Activated naive CD4-positive, alpha-beta T cell treated with anti-CD3 and anti-CD28 coated beads, Interleukin-2, amount 50 U/mL, for 24 hours (primary cell): ENCODE measurements at regions not wholly inside any gene's neighbourhood (a gene's known extent, or its start where the extent isn't known, plus 50 kb on each side); places are given as distances from the start of the nearest gene placed in this dataset.

Source experiments
- H3K27ac Mint-ChIP-seq: one replicate; pipeline ENCODE4 v1.8.0; 2021; ENCODE audit warnings: mild to moderate bottlenecking, mixed read lengths
- H3K27me3 Mint-ChIP-seq: one replicate; pipeline ENCODE4 v1.8.0; 2021; ENCODE audit warnings: mixed read lengths
- H3K36me3 Mint-ChIP-seq: one replicate; pipeline ENCODE4 v1.8.0; 2021; ENCODE audit warnings: mixed read lengths
- H3K4me1 Mint-ChIP-seq: one replicate; pipeline ENCODE4 v1.8.0; 2021; ENCODE audit warnings: mixed read lengths
- H3K4me3 Mint-ChIP-seq: one replicate; pipeline ENCODE4 v1.8.0; 2021; ENCODE audit warnings: mild to moderate bottlenecking, mixed read lengths
- H3K9me3 Mint-ChIP-seq: one replicate; pipeline ENCODE4 v1.8.0; 2021; ENCODE audit warnings: mixed read lengths

DNA sequence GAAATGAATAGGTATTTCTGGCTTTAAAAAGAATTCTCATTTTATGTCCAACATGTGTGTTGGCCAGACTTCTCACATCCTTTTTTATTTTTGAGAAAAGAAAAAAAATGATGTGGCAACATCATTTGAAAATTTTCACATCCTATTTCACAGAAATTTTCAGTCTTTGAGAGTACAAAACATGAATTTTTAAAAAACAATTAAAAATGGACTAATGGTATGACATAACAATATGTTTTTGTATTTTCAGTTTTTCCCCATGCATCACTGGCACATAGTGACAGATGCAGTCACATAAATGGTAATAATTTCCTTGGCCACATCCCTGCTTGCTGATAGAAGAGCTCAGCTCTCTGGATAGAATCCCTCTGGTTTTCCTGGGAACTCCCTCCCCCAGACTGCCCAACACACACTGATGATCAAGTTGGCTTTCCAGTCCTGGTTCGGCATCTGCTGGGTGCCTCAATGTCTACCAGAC, 188.5 kb upstream of the AGR3 start:
- no peaks in the 10 kb centered on the region for H3K36me3 Mint-ChIP-seq
- H3K9me3 Mint-ChIP-seq = no peaks in the 10 kb centered on the region
- no peak overlapping the region for H3K27ac Mint-ChIP-seq
- no peak overlapping the region for H3K4me3 Mint-ChIP-seq
- no peaks in the 10 kb centered on the region for H3K4me1 Mint-ChIP-seq
- H3K27me3 Mint-ChIP-seq = no peaks in the 10 kb centered on the region

DNA sequence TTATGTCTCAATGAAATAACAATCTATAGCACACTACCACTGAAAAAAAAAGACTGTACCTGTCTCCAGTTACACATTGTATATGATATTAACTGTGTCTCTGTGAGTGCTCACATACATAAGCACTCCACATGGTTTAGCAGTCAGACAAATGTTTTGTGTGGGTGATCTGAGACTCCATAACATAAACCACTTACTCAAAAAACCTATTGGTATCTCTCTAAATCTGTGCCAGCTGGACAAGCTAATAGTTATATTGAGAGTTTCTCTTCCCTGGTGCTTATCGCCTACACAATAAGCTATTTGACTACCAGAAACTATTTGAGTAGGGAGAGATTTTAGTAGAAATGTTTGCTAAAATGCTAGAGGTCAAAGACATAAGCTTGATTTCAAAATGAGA, 190.1 kb upstream of the AGR3 start:
- H3K36me3 Mint-ChIP-seq = no peaks in the 10 kb centered on the region
- no peaks in the 10 kb centered on the region for H3K9me3 Mint-ChIP-seq
- H3K4me3 Mint-ChIP-seq = no peak overlapping the region
- H3K27me3 Mint-ChIP-seq = no peaks in the 10 kb centered on the region
- H3K4me1 Mint-ChIP-seq = no peaks in the 10 kb centered on the region
- no peak overlapping the region for H3K27ac Mint-ChIP-seq

DNA sequence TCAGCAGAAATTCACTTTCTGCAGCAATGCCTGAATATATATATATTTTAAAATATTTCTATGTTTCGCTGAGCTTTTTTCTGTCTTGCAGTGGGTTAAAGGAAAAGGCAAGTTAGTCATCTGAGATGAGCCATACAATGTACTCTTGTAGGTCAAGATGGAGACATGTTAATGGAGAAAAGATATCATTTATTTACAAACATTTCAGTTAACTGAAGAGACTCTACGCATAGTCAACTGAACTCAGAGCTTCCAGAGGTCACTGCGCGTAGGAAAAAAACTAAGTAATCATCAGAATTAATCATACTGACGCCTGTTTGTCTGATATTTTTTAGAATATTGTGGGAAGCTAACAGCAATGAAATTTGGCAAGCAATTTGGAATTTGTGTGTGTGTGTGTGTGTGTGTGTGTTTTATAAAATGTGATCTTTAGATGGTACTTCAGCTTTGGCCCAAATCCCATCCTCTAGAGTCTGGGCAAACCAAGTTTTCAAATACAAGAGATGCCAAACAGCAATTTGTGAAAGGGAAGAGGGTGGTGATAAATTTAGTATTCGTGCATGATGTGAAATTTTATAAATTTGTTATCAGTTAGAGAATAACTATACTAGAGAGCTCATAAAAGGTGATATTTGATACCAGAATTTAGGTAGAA, 193.9 kb upstream of the AGR3 start:
- Mint-ChIP-seq H3K27ac (no peak overlapping the region), H3K9me3 (no peaks in the 10 kb centered on the region), H3K36me3 (no peaks in the 10 kb centered on the region), H3K4me1 (no peaks in the 10 kb centered on the region), H3K27me3 (no peaks in the 10 kb centered on the region), H3K4me3 (no peak overlapping the region)

DNA sequence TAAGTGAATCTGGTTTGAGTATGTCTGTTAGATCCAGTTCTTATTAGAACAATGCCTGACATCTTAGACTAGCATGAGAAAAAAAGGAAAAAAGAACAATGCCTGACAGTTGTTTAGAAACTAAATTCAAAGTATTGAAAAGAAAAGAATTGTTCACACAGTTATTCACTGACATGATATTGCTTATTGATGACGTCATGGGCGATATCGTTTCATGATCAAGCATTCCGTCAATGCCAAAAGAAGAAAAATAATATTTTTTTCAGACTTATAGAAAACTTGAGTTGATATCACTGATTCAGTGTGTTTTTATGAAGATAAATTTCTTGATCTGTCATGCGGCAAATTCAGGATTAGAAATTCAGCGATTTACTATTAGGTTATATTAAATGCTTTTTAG, 196.5 kb upstream of the AGR3 start:
- Mint-ChIP-seq H3K36me3 (no peaks in the 10 kb centered on the region), H3K4me3 (no peak overlapping the region), H3K27ac (no peak overlapping the region), H3K9me3 (no peaks in the 10 kb centered on the region), H3K4me1 (no peaks in the 10 kb centered on the region), H3K27me3 (no peaks in the 10 kb centered on the region)

DNA sequence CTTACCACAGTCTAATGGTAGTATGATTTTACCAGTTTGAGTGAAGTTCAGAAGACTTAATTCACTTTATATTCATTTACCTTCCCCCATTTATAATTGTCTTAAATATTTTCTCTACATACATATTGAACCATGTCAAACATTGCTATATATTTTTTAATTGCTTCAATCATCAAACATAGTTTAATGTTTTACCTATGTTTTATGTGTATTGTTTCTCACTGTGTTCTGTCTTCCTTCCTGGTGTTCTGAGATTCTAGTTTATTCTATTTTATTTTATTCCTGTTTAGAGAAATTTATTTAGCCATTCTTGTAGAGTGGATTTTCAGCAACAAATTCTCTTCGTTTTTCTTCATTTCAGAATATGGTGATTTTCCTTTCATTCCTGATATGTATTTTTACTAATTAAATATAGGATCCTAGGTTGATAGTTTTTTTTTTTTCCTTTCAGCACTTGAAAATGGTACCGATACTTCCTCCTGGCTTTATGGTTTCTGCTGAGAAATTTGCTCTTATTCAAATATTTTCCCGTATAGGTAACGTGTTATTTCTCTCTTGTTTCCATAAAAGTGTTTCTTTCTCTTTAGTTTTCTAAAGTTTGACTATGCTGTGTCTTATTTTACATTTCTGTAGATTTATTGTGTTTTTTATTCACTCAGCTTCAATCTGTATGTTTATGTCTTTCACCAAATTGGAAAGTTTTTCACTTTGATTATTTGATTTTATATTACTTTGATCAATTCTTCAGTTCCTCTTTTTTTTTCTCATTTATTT, 201.8 kb upstream of the AGR3 start:
- Mint-ChIP-seq H3K9me3 (peaks cover 5% of the 10 kb centered on the region), H3K4me1 (no peaks in the 10 kb centered on the region), H3K27me3 (no peaks in the 10 kb centered on the region), H3K27ac (no peak overlapping the region), H3K36me3 (peaks cover 3% of the 10 kb centered on the region), H3K4me3 (no peak overlapping the region)

DNA sequence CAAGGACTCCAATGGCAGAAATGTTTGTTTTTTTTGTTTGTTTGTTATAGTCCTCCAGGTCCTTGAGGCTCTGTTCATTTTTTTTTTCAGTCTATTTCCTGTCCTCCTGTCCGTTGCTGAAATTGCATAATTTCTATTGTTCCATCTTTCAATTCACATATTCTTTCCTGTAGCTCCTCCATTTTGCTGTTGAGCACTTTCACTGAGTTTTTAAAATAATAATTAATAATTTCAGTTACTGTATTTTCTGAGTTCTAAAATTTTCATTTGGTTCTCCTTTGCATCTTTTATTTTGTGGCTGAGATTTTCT, 202.3 kb upstream of the AGR3 start:
- H3K9me3 Mint-ChIP-seq = peaks cover 5% of the 10 kb centered on the region
- no peaks in the 10 kb centered on the region for H3K4me1 Mint-ChIP-seq
- no peaks in the 10 kb centered on the region for H3K27me3 Mint-ChIP-seq
- no peak overlapping the region for H3K4me3 Mint-ChIP-seq
- peaks cover 3% of the 10 kb centered on the region for H3K36me3 Mint-ChIP-seq
- no peak overlapping the region for H3K27ac Mint-ChIP-seq

DNA sequence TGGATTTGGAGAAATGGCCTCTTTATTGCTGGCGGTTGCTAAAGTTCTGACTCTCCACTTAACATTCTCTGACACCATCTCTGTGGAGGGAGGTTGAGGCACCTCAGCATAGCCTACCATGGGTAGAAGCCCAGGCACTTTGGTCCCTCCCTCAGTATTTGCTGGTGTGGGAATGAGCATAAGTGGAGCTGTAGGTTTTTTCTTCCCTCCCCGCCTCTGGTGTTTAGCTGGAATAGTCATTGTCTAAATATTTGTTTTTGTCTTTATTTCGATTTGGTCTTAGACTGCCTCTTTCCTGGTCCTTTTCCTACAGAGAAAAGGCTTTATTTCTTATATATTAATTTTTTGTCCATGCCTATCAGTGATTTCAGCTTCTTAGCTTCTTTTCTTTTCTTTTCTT, 203.4 kb upstream of the AGR3 start:
- Mint-ChIP-seq H3K9me3 (peaks cover 5% of the 10 kb centered on the region), H3K27ac (no peak overlapping the region), H3K4me3 (no peak overlapping the region), H3K36me3 (peaks cover 3% of the 10 kb centered on the region), H3K4me1 (no peaks in the 10 kb centered on the region), H3K27me3 (no peaks in the 10 kb centered on the region)

DNA sequence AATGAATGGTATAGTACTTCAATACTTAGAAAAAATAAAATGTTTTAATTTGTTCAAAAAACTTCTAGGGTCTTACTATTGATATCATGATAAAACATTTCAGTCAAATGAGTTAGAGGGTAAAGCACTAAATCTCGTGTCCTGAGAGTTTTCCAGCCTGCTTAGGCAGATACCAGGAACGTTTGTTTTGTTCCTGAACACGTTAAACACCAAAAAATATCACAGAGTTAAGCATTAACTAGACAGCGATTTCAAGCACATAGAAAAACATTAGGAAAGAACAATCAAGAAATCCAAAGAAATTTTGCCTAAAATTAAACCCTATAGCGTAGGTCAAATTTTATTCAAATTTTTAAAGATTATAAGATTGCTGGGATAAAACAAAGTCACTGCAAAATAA, 204.6 kb upstream of the AGR3 start:
- H3K36me3 Mint-ChIP-seq = peaks cover 3% of the 10 kb centered on the region
- no peaks in the 10 kb centered on the region for H3K27me3 Mint-ChIP-seq
- H3K4me1 Mint-ChIP-seq = no peaks in the 10 kb centered on the region
- peaks cover 5% of the 10 kb centered on the region for H3K9me3 Mint-ChIP-seq
- no peak overlapping the region for H3K4me3 Mint-ChIP-seq
- H3K27ac Mint-ChIP-seq = no peak overlapping the region

DNA sequence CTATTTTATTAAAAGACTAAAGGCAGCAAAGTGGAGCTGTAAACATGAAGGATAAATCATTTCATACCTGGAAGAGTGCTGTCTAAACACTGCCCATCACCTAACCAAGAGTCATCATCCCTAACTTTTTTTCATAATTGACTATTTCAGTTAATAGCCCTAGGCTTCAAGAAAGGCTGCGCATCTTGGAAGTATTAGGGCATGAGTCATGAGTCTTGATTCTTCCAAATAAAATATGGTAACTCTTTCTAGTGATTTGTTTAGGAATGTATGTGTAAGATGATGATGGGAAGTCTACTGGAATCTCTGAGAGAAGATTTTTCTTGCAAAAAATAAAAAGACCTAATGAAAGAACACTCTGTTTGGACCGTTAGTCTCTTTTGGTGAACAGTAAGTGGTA, 207.7 kb upstream of the AHR start:
- no peak overlapping the region for H3K27ac Mint-ChIP-seq
- no peaks in the 10 kb centered on the region for H3K36me3 Mint-ChIP-seq
- no peak overlapping the region for H3K4me3 Mint-ChIP-seq
- no peaks in the 10 kb centered on the region for H3K27me3 Mint-ChIP-seq
- H3K9me3 Mint-ChIP-seq = no peaks in the 10 kb centered on the region
- H3K4me1 Mint-ChIP-seq = no peaks in the 10 kb centered on the region

DNA sequence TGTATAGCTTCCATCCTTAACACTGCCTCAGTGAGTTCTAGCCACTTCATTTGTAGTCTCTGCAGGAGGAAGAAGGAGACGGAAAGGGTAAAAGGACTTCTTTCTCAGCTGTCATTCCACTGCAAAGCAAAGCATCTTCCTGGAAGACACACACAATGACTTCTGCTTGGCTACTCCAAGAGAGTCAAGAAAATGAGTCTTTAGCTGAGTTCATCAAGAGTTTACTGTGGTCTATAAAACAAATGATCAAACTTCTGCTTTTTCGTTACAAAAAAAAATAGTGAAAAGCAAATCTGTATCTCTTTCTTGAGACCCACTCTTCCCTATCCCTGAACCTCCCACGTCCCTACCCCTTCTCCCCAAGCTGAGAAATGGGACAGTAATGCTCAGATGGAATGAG, 205.0 kb upstream of the AHR start:
- Mint-ChIP-seq H3K4me1 (no peaks in the 10 kb centered on the region), H3K36me3 (no peaks in the 10 kb centered on the region), H3K27me3 (no peaks in the 10 kb centered on the region), H3K9me3 (no peaks in the 10 kb centered on the region), H3K4me3 (no peak overlapping the region), H3K27ac (no peak overlapping the region)

DNA sequence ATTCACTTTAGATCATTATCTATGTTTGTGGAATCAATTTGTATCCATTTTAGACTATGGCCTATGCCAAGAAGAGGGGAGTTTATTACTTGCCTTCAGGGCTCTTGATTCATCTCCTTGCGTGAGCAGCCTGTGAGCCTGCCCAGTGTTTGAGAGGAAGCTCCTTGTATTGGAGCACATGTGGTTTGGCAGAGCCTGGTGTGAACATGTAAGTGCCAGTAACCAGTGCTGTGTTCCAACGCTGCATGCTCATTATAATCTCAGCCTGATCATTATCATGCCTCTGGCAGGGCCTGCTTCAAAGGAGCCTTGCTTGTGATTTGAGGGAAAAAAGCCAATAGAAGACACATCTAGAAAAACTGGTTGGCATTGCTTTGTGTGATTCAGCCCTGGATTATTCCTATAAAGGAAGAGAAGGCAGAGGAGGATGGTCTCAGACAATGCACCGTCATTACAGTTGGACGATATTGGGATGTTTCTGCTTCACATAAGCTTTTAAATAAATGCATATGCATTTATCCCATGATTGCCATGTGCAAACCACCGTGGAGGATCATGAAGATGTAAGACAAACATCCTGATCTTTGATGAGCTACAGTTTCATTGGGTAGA, 203.4 kb upstream of the AHR start:
- Mint-ChIP-seq H3K4me3 (no peak overlapping the region), H3K27me3 (no peaks in the 10 kb centered on the region), H3K36me3 (no peaks in the 10 kb centered on the region), H3K9me3 (no peaks in the 10 kb centered on the region), H3K27ac (no peak overlapping the region), H3K4me1 (no peaks in the 10 kb centered on the region)

DNA sequence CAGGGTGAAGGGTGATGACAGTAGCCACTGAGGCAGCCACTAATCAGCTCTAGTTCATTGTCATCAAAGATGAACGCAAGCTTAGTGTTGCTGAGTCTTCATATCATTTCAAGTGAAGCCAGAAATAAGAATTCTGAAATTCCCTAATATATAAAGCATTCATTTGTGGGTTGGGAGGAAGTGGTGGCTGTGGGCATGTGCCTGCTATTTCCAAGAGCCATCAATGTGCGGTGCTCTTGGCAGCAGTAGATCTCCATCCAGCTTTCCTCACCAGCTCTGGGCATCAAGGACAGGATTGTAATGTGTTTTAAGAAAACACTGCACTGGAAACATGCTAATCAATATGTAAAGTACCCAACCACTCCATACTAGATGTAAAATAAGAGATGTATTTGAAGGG, 202.5 kb upstream of the AHR start:
- H3K9me3 Mint-ChIP-seq = no peaks in the 10 kb centered on the region
- H3K36me3 Mint-ChIP-seq = no peaks in the 10 kb centered on the region
- no peaks in the 10 kb centered on the region for H3K4me1 Mint-ChIP-seq
- H3K27ac Mint-ChIP-seq = no peak overlapping the region
- no peaks in the 10 kb centered on the region for H3K27me3 Mint-ChIP-seq
- no peak overlapping the region for H3K4me3 Mint-ChIP-seq

DNA sequence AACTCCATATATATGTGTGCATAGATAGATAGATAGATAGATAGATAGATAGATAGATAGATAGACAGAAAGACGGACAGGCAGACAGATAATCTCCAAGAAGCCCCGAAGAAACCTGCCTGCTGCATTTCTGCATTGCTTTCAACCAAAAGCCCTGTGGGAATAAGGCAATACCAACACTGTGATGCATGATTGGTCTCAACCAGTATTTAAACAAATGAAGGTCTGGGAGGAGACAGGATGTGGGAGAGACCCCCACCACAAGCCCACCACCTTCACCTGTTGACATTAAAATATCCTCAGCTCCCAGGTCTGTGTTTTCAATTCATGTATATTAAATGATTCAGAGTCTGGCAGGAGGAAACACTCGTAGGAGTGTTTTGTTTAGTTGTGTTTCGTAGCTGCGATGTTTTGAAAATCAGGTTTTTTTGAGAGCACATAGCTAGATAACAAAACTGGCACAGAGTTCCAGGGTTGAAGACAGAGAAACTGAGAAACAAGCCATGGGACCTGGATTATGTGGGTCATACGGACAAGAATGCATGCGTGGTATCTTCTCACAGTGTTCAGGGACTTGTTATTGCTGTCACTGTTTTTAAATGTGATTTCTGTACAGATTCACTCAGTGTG, 200.7 kb upstream of the AHR start:
- H3K9me3 Mint-ChIP-seq = no peaks in the 10 kb centered on the region
- no peaks in the 10 kb centered on the region for H3K4me1 Mint-ChIP-seq
- H3K27ac Mint-ChIP-seq = no peak overlapping the region
- no peak overlapping the region for H3K4me3 Mint-ChIP-seq
- H3K27me3 Mint-ChIP-seq = no peaks in the 10 kb centered on the region
- H3K36me3 Mint-ChIP-seq = no peaks in the 10 kb centered on the region

DNA sequence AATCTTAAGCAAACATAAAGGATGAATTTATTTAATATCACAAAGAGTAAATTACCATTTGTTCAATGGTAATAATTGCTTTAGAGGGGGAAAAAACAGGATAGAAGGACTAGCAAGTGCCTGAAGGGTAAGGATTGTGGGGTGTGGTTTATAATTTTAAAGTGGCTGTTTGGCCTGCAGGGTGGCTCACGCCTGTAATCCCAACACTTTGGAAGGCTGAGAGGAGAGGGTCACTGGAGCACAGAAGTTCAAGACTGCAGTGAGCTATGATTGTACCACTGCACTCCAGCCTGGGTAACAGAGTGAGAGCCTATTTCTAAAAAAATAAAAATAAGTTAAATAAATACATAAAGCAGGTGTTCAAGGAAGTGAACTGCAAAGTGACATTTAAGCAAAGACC, 199.9 kb upstream of the AHR start:
- Mint-ChIP-seq H3K27ac (no peak overlapping the region), H3K27me3 (no peaks in the 10 kb centered on the region), H3K4me1 (no peaks in the 10 kb centered on the region), H3K36me3 (no peaks in the 10 kb centered on the region), H3K4me3 (no peak overlapping the region), H3K9me3 (no peaks in the 10 kb centered on the region)

DNA sequence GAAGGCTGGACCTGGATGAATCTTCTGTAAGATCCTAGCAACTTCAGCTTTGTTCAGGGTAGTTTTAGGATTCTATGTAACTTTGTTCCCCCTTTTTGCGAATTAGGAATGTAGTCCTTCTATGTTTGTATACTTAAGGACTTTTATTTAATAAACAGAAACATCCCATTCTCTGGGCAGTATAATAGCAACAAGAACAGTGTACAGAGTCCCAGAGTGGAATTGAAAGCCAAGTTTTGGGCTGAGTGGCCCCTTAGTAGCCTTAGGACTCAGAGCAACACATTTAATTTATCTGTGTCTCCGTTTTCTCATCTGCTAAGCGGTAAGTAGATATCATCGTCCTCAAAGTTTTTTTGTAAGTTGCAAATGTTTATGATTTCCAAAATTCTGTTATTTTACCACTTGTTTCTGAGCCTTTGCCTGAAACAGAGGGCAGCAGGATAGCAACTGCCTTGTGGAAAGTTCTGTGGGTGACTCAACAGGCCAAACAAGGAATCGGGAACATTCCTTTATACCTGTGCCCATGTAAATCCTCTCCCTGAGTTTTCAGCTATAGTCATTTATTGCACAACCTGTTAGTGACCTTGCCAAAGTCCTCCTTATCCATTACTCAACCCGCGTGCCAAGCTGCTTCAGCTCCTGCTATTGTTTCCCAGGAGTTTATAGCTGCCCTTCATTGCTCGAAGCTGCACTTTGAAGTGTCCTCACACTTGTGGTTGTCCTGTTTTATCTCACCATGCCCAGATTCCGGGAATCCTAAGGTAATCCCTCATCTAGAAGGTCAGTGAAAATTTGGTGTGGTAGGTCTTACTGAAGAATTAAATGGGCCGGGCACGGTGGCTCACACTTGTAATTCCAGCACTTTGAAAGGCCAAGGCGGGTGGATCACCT, 199.1 kb upstream of the AHR start:
- Mint-ChIP-seq H3K9me3 (no peaks in the 10 kb centered on the region), H3K27me3 (no peaks in the 10 kb centered on the region), H3K27ac (no peak overlapping the region), H3K36me3 (no peaks in the 10 kb centered on the region), H3K4me3 (no peak overlapping the region), H3K4me1 (no peaks in the 10 kb centered on the region)
